GM23338 (cell line): ENCODE measurements at regions not wholly inside any gene's neighbourhood (a gene's known extent, or its start where the extent isn't known, plus 50 kb on each side); places are given as distances from the start of the nearest gene placed in this dataset.

ENCODE experiments used
- ATAC-seq: fragments of 200-7000 bp; cut with Tn5 transposase; 3 replicates; pipeline ENCODE4 v1.9.1; 2020
- DNase-seq: peaks from one replicate; pipeline ENCODE4 v3.0.0-alpha.2; 2015; ENCODE audit warnings: low spot score
- H2AFZ ChIP-seq: fragments of 200-600 bp; sonication (generic); 2 replicates; pipeline ENCODE4 v1.8.0; 2016; ENCODE audit warnings: antibody characterized with exemption, mild to moderate bottlenecking, moderate library complexity
- H3F3A ChIP-seq: fragments of 200-600 bp; sonication (generic); replicated peaks from 2 replicates; pipeline ENCODE4 v1.8.0; 2017; ENCODE audit warnings: antibody characterized with exemption, mixed run types, low read depth
- H3K27ac ChIP-seq: fragments of 200-600 bp; sonication (generic); 2 replicates; pipeline ENCODE4 v1.6.1; 2016; ENCODE audit warnings: low read depth
- H3K27me3 ChIP-seq: fragments of 200-600 bp; sonication (generic); 2 replicates; pipeline ENCODE4 v1.8.0; 2016; ENCODE audit warnings: mild to moderate bottlenecking, mixed run types, moderate library complexity; ENCODE audit not compliant: insufficient read depth
- H3K36me3 ChIP-seq: fragments of 200-600 bp; sonication (generic); 2 replicates; pipeline ENCODE4 v1.8.0; 2016; ENCODE audit warnings: mild to moderate bottlenecking; ENCODE audit not compliant: insufficient read depth
- H3K4me1 ChIP-seq: fragments of 200-600 bp; sonication (generic); 2 replicates; pipeline ENCODE4 v1.8.0; 2016; ENCODE audit warnings: mild to moderate bottlenecking, moderate library complexity; ENCODE audit not compliant: insufficient read depth
- H3K4me2 ChIP-seq: fragments of 200-600 bp; sonication (generic); 2 replicates; pipeline ENCODE4 v1.7.1; 2017; ENCODE audit warnings: mixed run types
- H3K4me3 ChIP-seq: fragments of 200-600 bp; sonication (generic); 2 replicates; pipeline ENCODE4 v1.6.1; 2016; ENCODE audit warnings: mixed run types
- H3K79me2 ChIP-seq: fragments of 200-600 bp; sonication (generic); replicated peaks from 2 replicates; pipeline ENCODE4 v1.8.0; 2017; ENCODE audit warnings: mild to moderate bottlenecking; ENCODE audit not compliant: insufficient read depth
- H3K9me2 ChIP-seq: fragments of 200-600 bp; sonication (generic); 2 replicates; pipeline ENCODE4 v1.8.0; 2017; ENCODE audit not compliant: insufficient read depth
- H4K20me1 ChIP-seq: fragments of 200-600 bp; sonication (generic); replicated peaks from 2 replicates; pipeline ENCODE4 v1.8.0; 2017; ENCODE audit warnings: mild to moderate bottlenecking; ENCODE audit not compliant: insufficient read depth
- H3K27ac Mint-ChIP-seq: 2 replicates; pipeline ENCODE4 v1.8.0; 2020; ENCODE audit warnings: inconsistent platforms, mild to moderate bottlenecking, moderate library complexity, mixed read lengths
- H3K27me3 Mint-ChIP-seq: 3 replicates; pipeline ENCODE4 v1.8.0; 2022; ENCODE audit warnings: low read depth, mild to moderate bottlenecking, moderate library complexity, mixed read lengths, inconsistent platforms; ENCODE audit not compliant: insufficient read depth, poor library complexity
- H3K36me3 Mint-ChIP-seq: 3 replicates; pipeline ENCODE4 v1.8.0; 2021; ENCODE audit warnings: low read depth, mild to moderate bottlenecking, inconsistent platforms, moderate library complexity, mixed read lengths
- H3K4me1 Mint-ChIP-seq: 3 replicates; pipeline ENCODE4 v1.8.0; 2020; ENCODE audit warnings: mild to moderate bottlenecking, inconsistent platforms, mixed read lengths
- H3K4me3 Mint-ChIP-seq: 3 replicates; pipeline ENCODE4 v1.8.0; 2021; ENCODE audit warnings: moderate library complexity, mild to moderate bottlenecking, inconsistent platforms, mixed read lengths
- H3K9me3 Mint-ChIP-seq: 3 replicates; pipeline ENCODE4 v1.8.0; 2020; ENCODE audit warnings: moderate library complexity, mild to moderate bottlenecking, inconsistent platforms, mixed read lengths
- CREB1 ChIP-seq: fragments of 250-450 bp; sonication (Bioruptor Pico); IDR thresholded peaks from 2 replicates; pipeline ENCODE4 v1.5.0; 2020; ENCODE audit warnings: low read depth, mild to moderate bottlenecking, moderate library complexity
- ETS1 ChIP-seq: IDR thresholded peaks from 2 replicates; pipeline ENCODE4 v1.6.1; 2016; ENCODE audit warnings: antibody characterized with exemption
- EZH2 ChIP-seq: fragments of 200-600 bp; sonication (generic); IDR thresholded peaks from one replicate; pipeline ENCODE4 v1.8.0; 2017; ENCODE audit warnings: antibody characterized with exemption, mild to moderate bottlenecking, low read depth; ENCODE audit not compliant: unreplicated experiment
- EZH2phosphoT487 ChIP-seq: fragments of 200-600 bp; sonication (generic); IDR thresholded peaks from one replicate; pipeline ENCODE4 v1.8.1; 2018; ENCODE audit warnings: antibody characterized with exemption; ENCODE audit not compliant: unreplicated experiment
- JUNB ChIP-seq: IDR thresholded peaks from one replicate; pipeline ENCODE4 v1.6.1; 2016; ENCODE audit warnings: antibody characterized with exemption; ENCODE audit not compliant: unreplicated experiment
- NANOG ChIP-seq: IDR thresholded peaks from 2 replicates; pipeline ENCODE4 v1.6.1; 2016; ENCODE audit warnings: antibody characterized with exemption, borderline replicate concordance
- POLR2AphosphoS5 ChIP-seq: IDR thresholded peaks from 2 replicates; pipeline ENCODE4 v1.6.1; 2016; ENCODE audit warnings: antibody characterized with exemption, low read depth
- REST ChIP-seq: IDR thresholded peaks from one replicate; pipeline ENCODE4 v1.6.1; 2018; ENCODE audit warnings: antibody characterized with exemption; ENCODE audit not compliant: unreplicated experiment
- STAT1 ChIP-seq: IDR thresholded peaks from one replicate; pipeline ENCODE4 v1.6.1; 2016; ENCODE audit warnings: antibody characterized with exemption; ENCODE audit not compliant: unreplicated experiment
- ZNF114 ChIP-seq: fragments of 250-450 bp; sonication (Bioruptor Pico); IDR thresholded peaks from 2 replicates; pipeline ENCODE4 v1.5.0; 2020; ENCODE audit warnings: mild to moderate bottlenecking, moderate library complexity
- ZNF331 ChIP-seq: fragments of 250-450 bp; sonication (Bioruptor Pico); IDR thresholded peaks from 2 replicates; pipeline ENCODE4 v1.5.0; 2020; ENCODE audit warnings: low read depth, mild to moderate bottlenecking, moderate library complexity
- TF ChIP-seq, protein P1 (sequence below), 2 experiments: fragments of 200-600 bp in 1 of 2; sonication (generic) in 1 of 2; conservative IDR thresholded peaks; 2 replicates each; pipeline versions ENCODE4 v1.5.1 to v1.6.1; 2016 to 2017; ENCODE audit warnings: antibody characterized with exemption in 2 of 2, low read depth in 2 of 2, mild to moderate bottlenecking in 2 of 2, moderate library complexity in 1 of 2

DNA sequence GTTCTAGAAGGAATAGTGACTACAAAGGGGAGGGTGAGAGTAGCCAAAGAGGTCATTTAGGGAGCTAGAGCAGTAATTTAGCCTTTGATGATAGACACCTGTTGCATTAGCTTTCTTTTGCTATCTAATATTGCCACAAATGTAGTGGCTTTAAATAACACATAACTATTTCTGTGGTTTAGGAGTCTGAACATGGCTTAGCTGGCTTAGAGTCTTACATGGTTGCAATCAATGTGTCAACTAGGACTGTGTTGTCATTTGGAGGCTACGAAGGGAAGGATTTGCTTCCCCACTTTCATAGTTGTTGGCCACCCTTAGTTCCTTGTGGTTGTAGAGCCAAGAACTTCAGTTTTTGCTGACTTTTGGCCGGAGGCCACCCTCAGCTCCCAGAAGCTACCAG, 99.9 kb downstream of the C12orf50 start:
- H3K79me2 ChIP-seq, result no peaks in the 10 kb centered on the region
- H3K4me3 ChIP-seq, result no peak overlapping the region
- H4K20me1 ChIP-seq, result no peaks in the 10 kb centered on the region
- H3K27ac ChIP-seq, result no peak overlapping the region
- H3K27me3 ChIP-seq, result no peaks in the 10 kb centered on the region
- no peak overlapping the region for H3K4me2 ChIP-seq
- no peak overlapping the region for H3K27ac Mint-ChIP-seq
- H3K4me1 Mint-ChIP-seq, result no peaks in the 10 kb centered on the region
- no peaks in the 10 kb centered on the region for H3F3A ChIP-seq
- no peaks in the 10 kb centered on the region for H3K36me3 Mint-ChIP-seq
- H3K4me1 ChIP-seq, result no peaks in the 10 kb centered on the region
- H2AFZ ChIP-seq, result no peak overlapping the region
- H3K9me2 ChIP-seq, result no peaks in the 10 kb centered on the region
- no peak overlapping the region for H3K4me3 Mint-ChIP-seq
- no peak for DNase-seq
- H3K36me3 ChIP-seq, result no peaks in the 10 kb centered on the region
- peaks cover 2% of the 10 kb centered on the region for H3K27me3 Mint-ChIP-seq
- no peak for ATAC-seq
- no peaks in the 10 kb centered on the region for H3K9me3 Mint-ChIP-seq
- TF ChIP-seq ETS1, result no peak

DNA sequence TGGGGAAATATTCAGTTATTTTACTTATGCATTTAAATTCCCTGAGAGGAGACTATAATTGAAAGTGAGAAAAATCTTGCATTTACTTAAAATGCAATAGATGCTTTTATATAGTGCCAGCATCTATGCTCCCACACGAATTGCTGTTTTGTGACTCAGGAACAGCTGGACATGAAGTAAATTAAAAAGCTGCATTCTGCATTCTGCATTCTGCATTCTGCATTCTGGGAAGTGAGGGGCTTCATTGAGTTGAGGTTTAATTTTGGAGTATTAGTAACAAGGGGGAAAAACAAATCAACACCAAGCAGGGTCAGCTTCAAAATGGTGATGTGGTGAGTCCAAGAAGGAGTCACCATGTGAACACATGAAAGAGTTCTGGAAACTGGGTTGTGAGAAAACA, 101.2 kb downstream of the C12orf50 start:
- no peak for ATAC-seq
- Histone ChIP-seq H2AFZ (no peak overlapping the region), H3K27ac (no peak overlapping the region), H3K9me2 (no peaks in the 10 kb centered on the region), H3F3A (no peaks in the 10 kb centered on the region), H3K36me3 (no peaks in the 10 kb centered on the region), H3K4me1 (no peaks in the 10 kb centered on the region), H3K4me2 (no peak overlapping the region), H3K79me2 (no peaks in the 10 kb centered on the region), H3K27me3 (no peaks in the 10 kb centered on the region), H3K4me3 (no peak overlapping the region), H4K20me1 (no peaks in the 10 kb centered on the region)
- Mint-ChIP-seq H3K4me1 (no peaks in the 10 kb centered on the region), H3K4me3 (no peak overlapping the region), H3K27me3 (peaks cover 2% of the 10 kb centered on the region), H3K9me3 (no peaks in the 10 kb centered on the region), H3K27ac (no peak overlapping the region), H3K36me3 (no peaks in the 10 kb centered on the region)
- no peak for TF ChIP-seq POLR2AphosphoS5
- TF ChIP-seq REST, result no peak
- no peak for DNase-seq

DNA sequence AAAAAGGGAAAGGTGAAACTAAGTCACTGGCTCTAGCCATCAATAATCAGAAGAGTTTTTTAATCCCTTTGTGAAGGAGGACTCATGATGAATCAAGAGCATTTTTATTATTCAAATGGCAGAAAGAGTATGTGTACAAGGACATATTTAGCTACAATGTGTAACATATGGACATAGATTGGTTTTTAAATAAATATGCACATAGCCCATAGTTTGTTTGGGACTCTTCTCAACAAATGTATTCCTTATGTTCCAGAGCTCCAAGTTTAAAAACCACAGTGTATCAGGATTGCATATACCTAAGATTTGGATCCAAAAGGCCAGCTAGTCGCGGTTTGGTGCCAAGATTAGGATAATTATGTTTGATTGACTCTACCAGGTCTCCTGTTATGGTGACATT, 104.2 kb downstream of the C12orf50 start:
- Histone ChIP-seq H3K9me2 (no peaks in the 10 kb centered on the region), H2AFZ (no peak overlapping the region), H3K27ac (no peak overlapping the region), H3K27me3 (no peaks in the 10 kb centered on the region), H3K4me2 (no peak overlapping the region), H3F3A (no peaks in the 10 kb centered on the region), H3K4me1 (no peaks in the 10 kb centered on the region), H3K36me3 (no peaks in the 10 kb centered on the region), H3K4me3 (no peak overlapping the region), H3K79me2 (no peaks in the 10 kb centered on the region), H4K20me1 (no peaks in the 10 kb centered on the region)
- DNase-seq, result no peak
- Mint-ChIP-seq H3K27ac (no peak overlapping the region), H3K27me3 (no peaks in the 10 kb centered on the region), H3K36me3 (no peaks in the 10 kb centered on the region), H3K4me1 (no peaks in the 10 kb centered on the region), H3K4me3 (no peak overlapping the region), H3K9me3 (no peaks in the 10 kb centered on the region)
- no peak for ATAC-seq
- no peak for TF ChIP-seq EZH2phosphoT487
- no peak for TF ChIP-seq NANOG
- no peak for TF ChIP-seq ETS1
- TF ChIP-seq, protein P1, sequence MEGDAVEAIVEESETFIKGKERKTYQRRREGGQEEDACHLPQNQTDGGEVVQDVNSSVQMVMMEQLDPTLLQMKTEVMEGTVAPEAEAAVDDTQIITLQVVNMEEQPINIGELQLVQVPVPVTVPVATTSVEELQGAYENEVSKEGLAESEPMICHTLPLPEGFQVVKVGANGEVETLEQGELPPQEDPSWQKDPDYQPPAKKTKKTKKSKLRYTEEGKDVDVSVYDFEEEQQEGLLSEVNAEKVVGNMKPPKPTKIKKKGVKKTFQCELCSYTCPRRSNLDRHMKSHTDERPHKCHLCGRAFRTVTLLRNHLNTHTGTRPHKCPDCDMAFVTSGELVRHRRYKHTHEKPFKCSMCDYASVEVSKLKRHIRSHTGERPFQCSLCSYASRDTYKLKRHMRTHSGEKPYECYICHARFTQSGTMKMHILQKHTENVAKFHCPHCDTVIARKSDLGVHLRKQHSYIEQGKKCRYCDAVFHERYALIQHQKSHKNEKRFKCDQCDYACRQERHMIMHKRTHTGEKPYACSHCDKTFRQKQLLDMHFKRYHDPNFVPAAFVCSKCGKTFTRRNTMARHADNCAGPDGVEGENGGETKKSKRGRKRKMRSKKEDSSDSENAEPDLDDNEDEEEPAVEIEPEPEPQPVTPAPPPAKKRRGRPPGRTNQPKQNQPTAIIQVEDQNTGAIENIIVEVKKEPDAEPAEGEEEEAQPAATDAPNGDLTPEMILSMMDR (conservative IDR thresholded peaks at IDR 0.05; ENCODE audit: low read depth in 2 of 2), result no peak
- TF ChIP-seq EZH2, result no peak
- TF ChIP-seq POLR2AphosphoS5, result no peak
- TF ChIP-seq JUNB, result no peak
- no peak for TF ChIP-seq CREB1 (CRISPR knock-in tag)
- no peak for TF ChIP-seq ZNF331
- TF ChIP-seq STAT1, result no peak
- TF ChIP-seq ZNF114 (CRISPR knock-in tag), result no peak
